Smooth muscle cell (in vitro differentiated cells): ENCODE measurements at regions not wholly inside any gene's neighbourhood (a gene's known extent, or its start where the extent isn't known, plus 50 kb on each side); places are given as distances from the start of the nearest gene placed in this dataset.

Source experiments
- DNase-seq: peaks from one replicate; lab custom pipeline; 2025; ENCODE audit not compliant: unreplicated experiment; lab: John Stamatoyannopoulos, UW
- H2AFZ ChIP-seq: fragments of 200-600 bp; sonication (generic); 2 replicates; pipeline ENCODE4 v1.6.0; 2016; ENCODE audit warnings: antibody characterized with exemption, low read depth, mild to moderate bottlenecking
- H3F3A ChIP-seq: fragments of 200-600 bp; sonication (generic); 2 replicates; pipeline ENCODE4 v1.6.0; 2017; ENCODE audit warnings: antibody characterized with exemption, low read depth
- H3K27ac ChIP-seq: fragments of 200-600 bp; sonication (generic); 2 replicates; pipeline ENCODE4 v1.5.1; 2016; ENCODE audit warnings: low read depth, mild to moderate bottlenecking
- H3K27me3 ChIP-seq: fragments of 200-600 bp; sonication (generic); 2 replicates; pipeline ENCODE4 v1.6.1; 2016; ENCODE audit warnings: low read depth, mild to moderate bottlenecking
- H3K36me3 ChIP-seq: fragments of 200-600 bp; sonication (generic); 2 replicates; pipeline ENCODE4 v1.5.1; 2016; ENCODE audit warnings: low read depth
- H3K4me1 ChIP-seq: fragments of 200-600 bp; sonication (generic); 2 replicates; pipeline ENCODE4 v1.5.1; 2016; ENCODE audit warnings: low read depth
- H3K4me2 ChIP-seq: fragments of 200-600 bp; sonication (generic); 2 replicates; pipeline ENCODE4 v1.6.0; 2016; ENCODE audit warnings: mild to moderate bottlenecking
- H3K4me3 ChIP-seq: fragments of 200-600 bp; sonication (generic); 2 replicates; pipeline ENCODE4 v1.5.1; 2016; ENCODE audit warnings: mild to moderate bottlenecking
- H3K79me2 ChIP-seq: fragments of 200-600 bp; sonication (generic); 2 replicates; pipeline ENCODE4 v1.6.0; 2016; ENCODE audit warnings: low read depth, mild to moderate bottlenecking
- H3K9ac ChIP-seq: fragments of 200-600 bp; sonication (generic); 2 replicates; pipeline ENCODE4 v1.6.0; 2016; ENCODE audit warnings: low read depth
- H3K9me3 ChIP-seq: fragments of 200-600 bp; sonication (generic); replicated peaks from 2 replicates; pipeline ENCODE4 v1.5.1; 2016; ENCODE audit warnings: low read depth
- H4K20me1 ChIP-seq: fragments of 200-600 bp; sonication (generic); 2 replicates; pipeline ENCODE4 v1.6.0; 2016; ENCODE audit warnings: low read depth
- WGBS: methylation state at CpG from one replicate; pipeline ENCODE4 v1.1.7; 2016; ENCODE audit warnings: low lambda C conversion rate; 5-methylcytosine and 5-hydroxymethylcytosine counted together
- TF ChIP-seq, protein P1 (sequence below): fragments of 200-600 bp; sonication (generic); IDR thresholded peaks from 2 replicates; pipeline ENCODE4 v1.5.1; 2017; ENCODE audit warnings: borderline replicate concordance, mild to moderate bottlenecking, antibody characterized with exemption; ENCODE audit not compliant: insufficient read depth, poor library complexity, severe bottlenecking

DNA sequence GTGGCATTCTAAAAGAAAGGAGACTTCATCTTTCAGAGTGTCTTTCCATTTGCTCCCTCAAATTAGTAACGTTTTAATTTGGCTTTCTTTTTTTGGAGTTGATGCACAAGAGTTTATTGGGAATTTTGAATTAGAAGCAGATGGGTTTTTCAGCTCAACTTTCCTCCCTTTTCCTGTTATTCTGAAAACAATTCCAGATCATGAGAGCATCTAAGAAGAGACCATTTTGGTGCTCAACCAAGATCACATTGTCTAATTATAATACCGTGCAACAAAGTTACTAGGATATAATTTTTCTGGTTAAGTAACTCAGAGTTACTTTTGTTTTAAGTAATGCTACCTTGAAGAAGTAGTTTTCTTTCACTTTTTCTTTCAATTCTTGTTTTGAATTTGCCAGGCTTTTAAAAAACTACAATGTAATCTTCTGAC, 396.6 kb upstream of the KLF6 start:
- H3K79me2 ChIP-seq: no peaks in the 10 kb centered on the region
- H3K4me1 ChIP-seq: no peaks in the 10 kb centered on the region
- no peak overlapping the region for H3K4me2 ChIP-seq
- no peaks in the 10 kb centered on the region for H4K20me1 ChIP-seq
- no peak for DNase-seq
- no peaks in the 10 kb centered on the region for H3K36me3 ChIP-seq
- no peaks in the 10 kb centered on the region for H3K27me3 ChIP-seq
- no peak overlapping the region for H3K4me3 ChIP-seq
- no peak overlapping the region for H3K9ac ChIP-seq
- no peaks in the 10 kb centered on the region for H3K9me3 ChIP-seq
- H3K27ac ChIP-seq: no peak overlapping the region
- H3F3A ChIP-seq: no peaks in the 10 kb centered on the region
- H2AFZ ChIP-seq: peak overlapping the region; percentile 26
- 81% methylated on average over 2 of the region's 2 CpGs for WGBS
- TF ChIP-seq, protein P1, sequence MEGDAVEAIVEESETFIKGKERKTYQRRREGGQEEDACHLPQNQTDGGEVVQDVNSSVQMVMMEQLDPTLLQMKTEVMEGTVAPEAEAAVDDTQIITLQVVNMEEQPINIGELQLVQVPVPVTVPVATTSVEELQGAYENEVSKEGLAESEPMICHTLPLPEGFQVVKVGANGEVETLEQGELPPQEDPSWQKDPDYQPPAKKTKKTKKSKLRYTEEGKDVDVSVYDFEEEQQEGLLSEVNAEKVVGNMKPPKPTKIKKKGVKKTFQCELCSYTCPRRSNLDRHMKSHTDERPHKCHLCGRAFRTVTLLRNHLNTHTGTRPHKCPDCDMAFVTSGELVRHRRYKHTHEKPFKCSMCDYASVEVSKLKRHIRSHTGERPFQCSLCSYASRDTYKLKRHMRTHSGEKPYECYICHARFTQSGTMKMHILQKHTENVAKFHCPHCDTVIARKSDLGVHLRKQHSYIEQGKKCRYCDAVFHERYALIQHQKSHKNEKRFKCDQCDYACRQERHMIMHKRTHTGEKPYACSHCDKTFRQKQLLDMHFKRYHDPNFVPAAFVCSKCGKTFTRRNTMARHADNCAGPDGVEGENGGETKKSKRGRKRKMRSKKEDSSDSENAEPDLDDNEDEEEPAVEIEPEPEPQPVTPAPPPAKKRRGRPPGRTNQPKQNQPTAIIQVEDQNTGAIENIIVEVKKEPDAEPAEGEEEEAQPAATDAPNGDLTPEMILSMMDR: no peak

DNA sequence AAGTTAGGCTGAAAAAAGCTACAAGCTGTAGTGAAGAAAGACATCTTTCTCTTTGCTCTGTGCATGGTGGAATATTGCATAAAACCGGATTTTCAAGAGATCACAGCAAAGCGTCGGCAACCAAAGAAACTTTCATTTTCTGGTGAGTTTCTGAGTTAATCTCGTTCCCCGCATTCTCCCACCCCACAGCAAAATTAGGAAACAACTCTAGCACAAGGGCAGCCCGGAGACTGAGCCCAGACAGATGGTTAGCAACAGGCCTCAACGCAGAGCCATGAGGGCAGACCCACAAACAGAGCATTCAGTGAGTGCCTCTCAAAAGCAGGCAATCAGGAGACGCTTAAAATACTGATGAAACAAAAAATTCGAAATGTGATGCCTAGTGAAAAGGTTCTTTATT, 396.1 kb upstream of the KLF6 start:
- Histone ChIP-seq H3K4me3 (no peak overlapping the region), H3F3A (no peaks in the 10 kb centered on the region), H3K9ac (no peak overlapping the region), H3K9me3 (no peaks in the 10 kb centered on the region), H3K79me2 (no peaks in the 10 kb centered on the region), H4K20me1 (no peaks in the 10 kb centered on the region), H3K36me3 (no peaks in the 10 kb centered on the region), H3K27me3 (no peaks in the 10 kb centered on the region), H3K4me1 (no peaks in the 10 kb centered on the region), H3K27ac (no peak overlapping the region), H3K4me2 (no peak overlapping the region), H2AFZ (no peak overlapping the region)
- TF ChIP-seq, protein P1: no peak
- no peak for DNase-seq
- WGBS: 71% methylated on average over 9 of the region's 9 CpGs

DNA sequence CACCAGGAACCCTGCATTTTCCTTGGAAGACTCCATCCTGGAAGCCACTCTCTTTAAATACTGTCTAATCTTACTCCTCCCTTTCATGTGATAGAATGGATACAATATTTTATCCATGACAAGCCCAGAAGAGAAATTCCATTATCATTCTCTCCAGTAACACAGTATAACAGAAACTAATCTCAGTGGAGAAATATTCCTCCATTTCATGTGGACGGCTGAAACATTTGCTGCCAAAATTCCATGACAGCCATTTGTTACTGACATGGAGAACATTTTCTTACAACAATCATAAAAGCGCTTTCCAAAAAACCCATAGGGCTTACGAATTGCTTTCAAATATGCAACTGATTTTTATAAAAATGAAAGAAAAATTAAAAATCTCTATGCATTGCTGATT, 392.8 kb upstream of the KLF6 start:
- H3K27me3 ChIP-seq: no peaks in the 10 kb centered on the region
- no peaks in the 10 kb centered on the region for H4K20me1 ChIP-seq
- H3K9ac ChIP-seq: no peak overlapping the region
- TF ChIP-seq, protein P1: no peak
- no peak for DNase-seq
- H3F3A ChIP-seq: no peaks in the 10 kb centered on the region
- H3K79me2 ChIP-seq: no peaks in the 10 kb centered on the region
- WGBS: 93% methylated on average over 3 of the region's 3 CpGs
- H2AFZ ChIP-seq: no peak overlapping the region
- no peaks in the 10 kb centered on the region for H3K4me1 ChIP-seq
- no peaks in the 10 kb centered on the region for H3K9me3 ChIP-seq
- no peaks in the 10 kb centered on the region for H3K36me3 ChIP-seq
- no peak overlapping the region for H3K4me2 ChIP-seq
- no peak overlapping the region for H3K4me3 ChIP-seq
- no peak overlapping the region for H3K27ac ChIP-seq

DNA sequence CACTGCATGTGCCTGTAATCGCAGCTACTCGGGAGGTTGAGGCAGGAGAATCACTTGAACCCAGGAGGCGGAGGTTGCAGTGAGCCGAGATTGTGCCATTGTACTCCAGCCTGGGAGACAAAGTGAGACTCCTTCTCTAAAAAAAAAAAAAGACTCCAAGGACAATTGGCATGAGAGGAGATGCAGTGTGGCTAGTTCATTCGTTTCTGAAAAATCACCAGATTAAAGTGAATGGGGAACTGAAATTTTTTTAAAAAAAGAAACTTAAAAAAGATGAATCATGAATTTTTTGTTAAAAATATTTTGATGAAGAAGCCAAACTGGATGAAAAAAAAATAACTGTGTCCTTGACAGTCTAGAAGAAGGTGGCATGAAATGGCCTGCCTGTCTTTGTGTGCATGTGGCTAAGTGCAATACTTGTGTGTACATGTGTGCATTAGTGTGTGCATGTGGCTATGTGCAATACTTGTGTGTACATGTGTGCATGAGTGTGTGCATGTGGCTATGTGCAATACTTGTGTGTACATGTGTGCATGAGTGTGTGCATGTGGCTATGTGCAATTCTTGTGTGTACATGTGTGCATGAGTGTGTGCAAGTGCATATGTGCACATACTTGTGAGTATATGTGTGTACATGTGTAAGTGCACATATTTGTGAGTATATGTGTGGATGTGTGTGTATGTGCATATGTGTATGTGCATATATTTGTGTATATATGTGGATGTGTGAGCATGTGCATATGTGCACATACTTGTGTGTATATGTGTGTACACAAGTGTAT, 391.7 kb upstream of the KLF6 start:
- H3K27me3 ChIP-seq: no peaks in the 10 kb centered on the region
- no peak overlapping the region for H3K4me2 ChIP-seq
- no peak overlapping the region for H3K4me3 ChIP-seq
- no peak overlapping the region for H2AFZ ChIP-seq
- H3K9ac ChIP-seq: no peak overlapping the region
- H3K9me3 ChIP-seq: no peaks in the 10 kb centered on the region
- 91% methylated on average over 5 of the region's 5 CpGs for WGBS
- no peaks in the 10 kb centered on the region for H3F3A ChIP-seq
- no peaks in the 10 kb centered on the region for H3K4me1 ChIP-seq
- no peaks in the 10 kb centered on the region for H3K36me3 ChIP-seq
- H3K79me2 ChIP-seq: no peaks in the 10 kb centered on the region
- TF ChIP-seq, protein P1: no peak
- no peak overlapping the region for H3K27ac ChIP-seq
- H4K20me1 ChIP-seq: no peaks in the 10 kb centered on the region
- no peak for DNase-seq
